Astrocyte (in vitro differentiated cells and primary cell): ENCODE measurements at regions not wholly inside any gene's neighbourhood (a gene's known extent, or its start where the extent isn't known, plus 50 kb on each side); places are given as distances from the start of the nearest gene placed in this dataset.
A peak's percentile ranks its signal among the peaks of the same experiment; 100 is the strongest.

Experiments used
- DNase-seq: peaks from one replicate; pipeline ENCODE4 v3.0.0-alpha.2; 2010; ENCODE audit warnings: low read depth
- FAIRE-seq: peaks from 2 replicates; lab custom pipeline; 2011; peaks lifted over from hg19 to GRCh38; lab: Jason Lieb, UNC
- H2AFZ ChIP-seq: 2 replicates; pipeline ENCODE4 v1.6.0; 2012; ENCODE audit warnings: low read depth, low read length, inconsistent platforms
- H3K27ac ChIP-seq: 2 replicates; pipeline ENCODE4 v1.5.1; 2011; ENCODE audit warnings: low read depth, low read length, inconsistent platforms
- H3K27me3 ChIP-seq: 2 replicates; pipeline ENCODE4 v1.6.0; 2011; ENCODE audit warnings: low read length, inconsistent platforms; ENCODE audit not compliant: insufficient read depth
- H3K36me3 ChIP-seq: 2 replicates; pipeline ENCODE4 v1.5.1; 2011; ENCODE audit warnings: low read length, inconsistent platforms; ENCODE audit not compliant: insufficient read depth
- H3K4me1 ChIP-seq: 2 replicates; pipeline ENCODE4 v1.5.1; 2011; ENCODE audit warnings: low read length, inconsistent platforms; ENCODE audit not compliant: insufficient read depth
- H3K4me2 ChIP-seq: 2 replicates; pipeline ENCODE4 v1.6.0; 2012; ENCODE audit warnings: low read length, inconsistent platforms
- H3K4me3 ChIP-seq: 2 replicates; pipeline ENCODE4 v1.5.1; 2011; ENCODE audit warnings: low read depth, mild to moderate bottlenecking, low read length, inconsistent platforms; ENCODE audit not compliant: insufficient read depth
- H3K79me2 ChIP-seq: 2 replicates; pipeline ENCODE4 v1.6.0; 2012; ENCODE audit warnings: mild to moderate bottlenecking, low read length, inconsistent platforms; ENCODE audit not compliant: insufficient read depth
- H3K9ac ChIP-seq: 2 replicates; pipeline ENCODE4 v1.6.0; 2012; ENCODE audit warnings: mild to moderate bottlenecking, low read length, inconsistent platforms
- H3K9me3 ChIP-seq: 2 replicates; pipeline ENCODE4 v1.5.1; 2012; ENCODE audit warnings: low read depth, mild to moderate bottlenecking, low read length, inconsistent platforms; ENCODE audit not compliant: insufficient read depth
- H4K20me1 ChIP-seq: 2 replicates; pipeline ENCODE4 v1.6.0; 2012; ENCODE audit warnings: low read length, inconsistent platforms; ENCODE audit not compliant: insufficient read depth
- H3K27ac Mint-ChIP-seq: one replicate; pipeline ENCODE4 v1.8.0; 2021; ENCODE audit warnings: mild to moderate bottlenecking, mixed read lengths; ENCODE audit not compliant: unreplicated experiment
- H3K27me3 Mint-ChIP-seq: one replicate; pipeline ENCODE4 v1.8.0; 2021; ENCODE audit warnings: low read depth, mixed read lengths; ENCODE audit not compliant: unreplicated experiment
- H3K36me3 Mint-ChIP-seq: one replicate; pipeline ENCODE4 v1.8.0; 2021; ENCODE audit warnings: low read depth, mixed read lengths; ENCODE audit not compliant: unreplicated experiment
- H3K4me1 Mint-ChIP-seq: one replicate; pipeline ENCODE4 v1.8.0; 2021; ENCODE audit warnings: low read depth, mixed read lengths; ENCODE audit not compliant: unreplicated experiment
- H3K4me3 Mint-ChIP-seq: one replicate; pipeline ENCODE4 v1.8.0; 2021; ENCODE audit warnings: mild to moderate bottlenecking, moderate library complexity, mixed read lengths; ENCODE audit not compliant: unreplicated experiment
- H3K9me3 Mint-ChIP-seq: one replicate; pipeline ENCODE4 v1.8.0; 2021; ENCODE audit warnings: mild to moderate bottlenecking, mixed read lengths; ENCODE audit not compliant: unreplicated experiment
- CTCF ChIP-seq: IDR thresholded peaks from 2 replicates; pipeline ENCODE4 v1.5.1; 2011; ENCODE audit warnings: low read depth, mild to moderate bottlenecking, inconsistent platforms, low read length, moderate library complexity; ENCODE audit not compliant: insufficient read depth
- EZH2 ChIP-seq: IDR thresholded peaks from 2 replicates; pipeline ENCODE4 v1.6.1; 2012; ENCODE audit warnings: mild to moderate bottlenecking, low read length, inconsistent platforms; ENCODE audit not compliant: insufficient read depth

- no peaks in the 10 kb centered on the region for H3K27me3 ChIP-seq
- DNase-seq (no peak), FAIRE-seq (no peak)
- Mint-ChIP-seq H3K27ac (peak overlapping the region; percentile 45), H3K4me1 (peaks cover 5% of the 10 kb centered on the region), H3K9me3 (peaks cover 17% of the 10 kb centered on the region), H3K4me3 (no peak overlapping the region), H3K27me3 (no peaks in the 10 kb centered on the region), H3K36me3 (peaks cover 5% of the 10 kb centered on the region)
- H2AFZ ChIP-seq: no peak overlapping the region
- no peaks in the 10 kb centered on the region for H3K79me2 ChIP-seq
- H3K4me1 ChIP-seq: no peaks in the 10 kb centered on the region
- H3K9ac ChIP-seq: no peak overlapping the region
- H3K27ac ChIP-seq: no peak overlapping the region
- TF ChIP-seq CTCF: no peak
- TF ChIP-seq EZH2: no peak
- no peak overlapping the region for H3K4me3 ChIP-seq
- no peaks in the 10 kb centered on the region for H4K20me1 ChIP-seq
- H3K4me2 ChIP-seq: no peak overlapping the region
- no peaks in the 10 kb centered on the region for H3K36me3 ChIP-seq
- H3K9me3 ChIP-seq: peaks cover 2% of the 10 kb centered on the region
Observed at GRCh38 chr6:66558189-66558588, 851.2 kb upstream of the EYS start.

- Histone ChIP-seq H3K27ac (no peak overlapping the region), H3K4me1 (no peaks in the 10 kb centered on the region), H3K4me3 (no peak overlapping the region), H4K20me1 (no peaks in the 10 kb centered on the region), H2AFZ (no peak overlapping the region), H3K9me3 (peaks cover 2% of the 10 kb centered on the region), H3K9ac (no peak overlapping the region), H3K36me3 (no peaks in the 10 kb centered on the region), H3K27me3 (no peaks in the 10 kb centered on the region), H3K79me2 (no peaks in the 10 kb centered on the region), H3K4me2 (no peak overlapping the region)
- TF ChIP-seq EZH2 (no peak), CTCF (no peak)
- Mint-ChIP-seq H3K36me3 (peaks cover 5% of the 10 kb centered on the region), H3K27ac (peak overlapping the region; percentile 67), H3K4me1 (peaks cover 7% of the 10 kb centered on the region), H3K9me3 (peaks cover 17% of the 10 kb centered on the region), H3K27me3 (no peaks in the 10 kb centered on the region), H3K4me3 (no peak overlapping the region)
- DNase-seq: no peak
- FAIRE-seq: no peak
Observed at GRCh38 chr6:66556936-66557335, 849.9 kb upstream of the EYS start.

- no peaks in the 10 kb centered on the region for H4K20me1 ChIP-seq
- H3K27ac ChIP-seq: no peak overlapping the region
- DNase-seq (no peak), FAIRE-seq (no peak)
- H3K9me3 ChIP-seq: peaks cover 2% of the 10 kb centered on the region
- no peak overlapping the region for H3K9ac ChIP-seq
- H3K27me3 ChIP-seq: no peaks in the 10 kb centered on the region
- H3K4me2 ChIP-seq: no peak overlapping the region
- Mint-ChIP-seq H3K4me3 (no peak overlapping the region), H3K27me3 (no peaks in the 10 kb centered on the region), H3K36me3 (peaks cover 5% of the 10 kb centered on the region), H3K4me1 (peaks cover 7% of the 10 kb centered on the region), H3K27ac (no peak overlapping the region), H3K9me3 (peaks cover 17% of the 10 kb centered on the region)
- no peak overlapping the region for H3K4me3 ChIP-seq
- no peaks in the 10 kb centered on the region for H3K4me1 ChIP-seq
- H2AFZ ChIP-seq: no peak overlapping the region
- no peaks in the 10 kb centered on the region for H3K79me2 ChIP-seq
- TF ChIP-seq CTCF (no peak), EZH2 (no peak)
- no peaks in the 10 kb centered on the region for H3K36me3 ChIP-seq
Observed at GRCh38 chr6:66555082-66555481, 848.1 kb upstream of the EYS start.
